DOHH2 (cell line): ENCODE measurements at regions not wholly inside any gene's neighbourhood (a gene's known extent, or its start where the extent isn't known, plus 50 kb on each side); places are given as distances from the start of the nearest gene placed in this dataset.

Source experiments
- H3F3A ChIP-seq: fragments of 200-600 bp; sonication (generic), shearing (Covaris generic); 2 replicates; pipeline ENCODE4 v1.6.0; 2016; ENCODE audit warnings: antibody characterized with exemption, mild to moderate bottlenecking; ENCODE audit not compliant: control insufficient read depth, insufficient read depth
- H3K27ac ChIP-seq: fragments of 200-600 bp; sonication (generic); 2 replicates; pipeline ENCODE4 v1.5.1; 2014; ENCODE audit warnings: low read depth, mild to moderate bottlenecking, low read length, moderate library complexity
- H3K27me3 ChIP-seq: fragments of 200-600 bp; sonication (generic); 2 replicates; pipeline ENCODE4 v1.6.1; 2014; ENCODE audit warnings: mild to moderate bottlenecking, low read length, mixed read lengths; ENCODE audit not compliant: control insufficient read depth
- H3K36me3 ChIP-seq: fragments of 200-600 bp; sonication (generic); 2 replicates; pipeline ENCODE4 v1.6.1; 2014; ENCODE audit warnings: mild to moderate bottlenecking, low read length, moderate library complexity, mixed read lengths; ENCODE audit not compliant: control insufficient read depth
- H3K4me1 ChIP-seq: fragments of 200-600 bp; sonication (generic); 2 replicates; pipeline ENCODE4 v1.6.1; 2014; ENCODE audit warnings: mild to moderate bottlenecking, low read length, mixed read lengths; ENCODE audit not compliant: control insufficient read depth
- H3K4me2 ChIP-seq: fragments of 200-600 bp; sonication (generic); 2 replicates; pipeline ENCODE4 v1.6.0; 2014; ENCODE audit warnings: mild to moderate bottlenecking, low read length, moderate library complexity
- H3K4me3 ChIP-seq: fragments of 200-600 bp; sonication (generic); 2 replicates; pipeline ENCODE4 v1.5.1; 2014; ENCODE audit warnings: mild to moderate bottlenecking, low read length, mixed read lengths
- H3K79me2 ChIP-seq: fragments of 200-600 bp; sonication (generic); 2 replicates; pipeline ENCODE4 v1.6.1; 2014; ENCODE audit warnings: mild to moderate bottlenecking, low read length, mixed read lengths; ENCODE audit not compliant: control insufficient read depth
- H3K9me2 ChIP-seq: fragments of 200-600 bp; sonication (generic); replicated peaks from 2 replicates; pipeline ENCODE4 v1.6.1; 2014; ENCODE audit warnings: mild to moderate bottlenecking, low read length, mixed read lengths; ENCODE audit not compliant: control insufficient read depth
- H3K9me3 ChIP-seq: fragments of 200-600 bp; sonication (generic); 2 replicates; pipeline ENCODE4 v1.6.1; 2014; ENCODE audit warnings: antibody characterized with exemption, low read length, mixed read lengths; ENCODE audit not compliant: control insufficient read depth, insufficient read depth
- H4K20me1 ChIP-seq: fragments of 200-600 bp; sonication (generic); 2 replicates; pipeline ENCODE4 v1.6.0; 2014; ENCODE audit warnings: low read depth, mild to moderate bottlenecking, antibody characterized with exemption, low read length, moderate library complexity; ENCODE audit not compliant: control insufficient read depth, insufficient read depth
- EZH2phosphoT487 ChIP-seq: fragments of 200-600 bp; sonication (generic); IDR thresholded peaks from 2 replicates; pipeline ENCODE4 v1.6.1; 2017; ENCODE audit warnings: borderline replicate concordance, mild to moderate bottlenecking, antibody characterized with exemption, low read length, moderate library complexity, mixed read lengths
- TF ChIP-seq, protein P1 (sequence below): fragments of 200-600 bp; sonication (generic); IDR thresholded peaks from one replicate; pipeline ENCODE4 v1.5.1; 2014; ENCODE audit warnings: antibody characterized with exemption, mild to moderate bottlenecking, low read depth, low read length; ENCODE audit not compliant: poor library complexity, severe bottlenecking

- TF ChIP-seq EZH2phosphoT487: no peak
- TF ChIP-seq, protein P1, sequence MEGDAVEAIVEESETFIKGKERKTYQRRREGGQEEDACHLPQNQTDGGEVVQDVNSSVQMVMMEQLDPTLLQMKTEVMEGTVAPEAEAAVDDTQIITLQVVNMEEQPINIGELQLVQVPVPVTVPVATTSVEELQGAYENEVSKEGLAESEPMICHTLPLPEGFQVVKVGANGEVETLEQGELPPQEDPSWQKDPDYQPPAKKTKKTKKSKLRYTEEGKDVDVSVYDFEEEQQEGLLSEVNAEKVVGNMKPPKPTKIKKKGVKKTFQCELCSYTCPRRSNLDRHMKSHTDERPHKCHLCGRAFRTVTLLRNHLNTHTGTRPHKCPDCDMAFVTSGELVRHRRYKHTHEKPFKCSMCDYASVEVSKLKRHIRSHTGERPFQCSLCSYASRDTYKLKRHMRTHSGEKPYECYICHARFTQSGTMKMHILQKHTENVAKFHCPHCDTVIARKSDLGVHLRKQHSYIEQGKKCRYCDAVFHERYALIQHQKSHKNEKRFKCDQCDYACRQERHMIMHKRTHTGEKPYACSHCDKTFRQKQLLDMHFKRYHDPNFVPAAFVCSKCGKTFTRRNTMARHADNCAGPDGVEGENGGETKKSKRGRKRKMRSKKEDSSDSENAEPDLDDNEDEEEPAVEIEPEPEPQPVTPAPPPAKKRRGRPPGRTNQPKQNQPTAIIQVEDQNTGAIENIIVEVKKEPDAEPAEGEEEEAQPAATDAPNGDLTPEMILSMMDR: no peak
- Histone ChIP-seq H3K4me2 (no peak overlapping the region), H3K4me3 (no peak overlapping the region)
These were observed 357.4 kb upstream of the CCNH start for GRCh38 chr5:87770016-87770570.

DNA sequence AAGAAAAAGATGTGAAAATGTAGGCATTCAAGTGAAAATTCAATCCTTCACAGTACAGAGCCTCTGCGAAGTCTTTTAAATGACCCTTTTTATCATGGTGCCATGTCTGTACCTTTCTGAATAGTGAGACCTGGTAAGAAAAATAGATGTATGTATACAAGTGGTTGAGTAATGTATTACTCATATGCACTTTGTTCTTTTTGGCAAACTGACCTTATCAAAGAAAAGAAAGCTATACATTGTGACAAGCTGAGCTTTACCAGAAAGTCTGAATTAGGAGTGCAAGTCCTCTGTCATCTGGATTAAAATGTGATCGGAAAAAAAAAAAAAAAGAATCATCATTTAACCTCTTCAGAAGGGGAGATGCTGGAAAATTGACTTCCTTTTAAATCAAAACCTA, 356.4 kb upstream of the CCNH start:
- Histone ChIP-seq H3K4me2 (no peak overlapping the region), H3K27me3 (no peaks in the 10 kb centered on the region), H3K9me2 (no peaks in the 10 kb centered on the region), H3K79me2 (no peaks in the 10 kb centered on the region), H3K4me1 (no peaks in the 10 kb centered on the region), H3K36me3 (no peaks in the 10 kb centered on the region), H3K4me3 (no peak overlapping the region), H3K27ac (no peak overlapping the region), H3F3A (no peaks in the 10 kb centered on the region), H4K20me1 (no peaks in the 10 kb centered on the region), H3K9me3 (no peaks in the 10 kb centered on the region)
- TF ChIP-seq, protein P1: no peak
- TF ChIP-seq EZH2phosphoT487: no peak

More at GRCh38 chr5:87770016-87770570, 357.4 kb upstream of the CCNH start:
- Histone ChIP-seq H3K27me3 (no peaks in the 10 kb centered on the region), H4K20me1 (no peaks in the 10 kb centered on the region), H3K27ac (no peak overlapping the region), H3F3A (no peaks in the 10 kb centered on the region), H3K9me3 (no peaks in the 10 kb centered on the region), H3K79me2 (no peaks in the 10 kb centered on the region), H3K4me1 (no peaks in the 10 kb centered on the region), H3K36me3 (no peaks in the 10 kb centered on the region), H3K9me2 (no peaks in the 10 kb centered on the region)

GRCh38 chr5:87768190-87768589, 355.5 kb upstream of the CCNH start:
- H4K20me1 ChIP-seq: no peaks in the 10 kb centered on the region
- H3K4me1 ChIP-seq: no peaks in the 10 kb centered on the region
- no peaks in the 10 kb centered on the region for H3K27me3 ChIP-seq
- no peaks in the 10 kb centered on the region for H3F3A ChIP-seq
- no peaks in the 10 kb centered on the region for H3K79me2 ChIP-seq
- no peak overlapping the region for H3K27ac ChIP-seq
- H3K36me3 ChIP-seq: no peaks in the 10 kb centered on the region
- H3K9me2 ChIP-seq: no peaks in the 10 kb centered on the region
- H3K9me3 ChIP-seq: no peaks in the 10 kb centered on the region
- H3K4me3 ChIP-seq: no peak overlapping the region
- TF ChIP-seq, protein P1: no peak
- TF ChIP-seq EZH2phosphoT487: no peak
- H3K4me2 ChIP-seq: no peak overlapping the region

DNA sequence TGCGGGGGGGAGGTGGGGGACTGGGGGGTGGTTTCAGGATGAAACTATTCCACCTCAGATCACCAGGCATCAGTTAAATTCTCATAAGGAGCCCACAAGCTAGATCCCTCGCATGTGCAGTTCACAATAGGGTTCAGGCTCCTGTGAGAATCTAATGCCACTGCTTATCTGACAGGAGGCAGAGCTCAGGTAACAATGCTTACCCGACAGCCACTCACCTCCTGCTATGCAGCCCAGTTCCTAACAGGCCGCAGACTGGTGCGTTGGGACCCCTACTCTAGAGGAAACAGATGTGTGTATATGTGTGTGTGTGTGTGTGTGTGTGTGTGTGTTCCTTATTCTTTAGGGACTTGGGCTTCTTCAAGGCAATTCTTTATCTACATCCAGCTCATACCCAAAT, 352.3 kb upstream of the CCNH start:
- Histone ChIP-seq H3K4me2 (no peak overlapping the region), H3K36me3 (no peaks in the 10 kb centered on the region), H3K4me1 (no peaks in the 10 kb centered on the region), H3K79me2 (no peaks in the 10 kb centered on the region), H3K4me3 (no peak overlapping the region), H3K27me3 (no peaks in the 10 kb centered on the region), H3K27ac (no peak overlapping the region), H3K9me2 (no peaks in the 10 kb centered on the region), H3F3A (no peaks in the 10 kb centered on the region), H3K9me3 (no peaks in the 10 kb centered on the region), H4K20me1 (no peaks in the 10 kb centered on the region)
- TF ChIP-seq, protein P1: no peak
